Activated naive CD8-positive, alpha-beta T cell treated with anti-CD3 and anti-CD28 coated beads, Interleukin-2, amount 10 ng/mL, durations not matched to agents 7 days and 5 days (primary cell): ENCODE measurements at regions not wholly inside any gene's neighbourhood (a gene's known extent, or its start where the extent isn't known, plus 50 kb on each side); places are given as distances from the start of the nearest gene placed in this dataset.

Source experiments
- ATAC-seq: fragments of 150-1000 bp; cut with Tn5 transposase; one replicate; pipeline ENCODE4 v1.10.0; 2021; ENCODE audit warnings: low read depth, moderate library complexity
- POLR2A ChIA-PET: fragments of 350-600 bp; sonication (Branson Sonifier 250); formaldehyde crosslinking; loops from one replicate; lab custom pipeline; 2021; ENCODE audit warnings: antibody characterized with exemption; lab: Charles Lee
- DNase-seq: peaks from one replicate; pipeline ENCODE4 v3.0.0; 2021
- H3K27ac Mint-ChIP-seq: one replicate; pipeline ENCODE4 v1.8.0; 2022; ENCODE audit warnings: mild to moderate bottlenecking, mixed read lengths
- H3K27me3 Mint-ChIP-seq: one replicate; pipeline ENCODE4 v1.8.0; 2022; ENCODE audit warnings: mild to moderate bottlenecking, moderate library complexity, mixed read lengths
- H3K36me3 Mint-ChIP-seq: one replicate; pipeline ENCODE4 v1.8.0; 2021; ENCODE audit warnings: mild to moderate bottlenecking, mixed read lengths
- H3K4me1 Mint-ChIP-seq: one replicate; pipeline ENCODE4 v1.8.0; 2021; ENCODE audit warnings: mixed read lengths
- H3K4me3 Mint-ChIP-seq: one replicate; pipeline ENCODE4 v1.8.0; 2022; ENCODE audit warnings: mild to moderate bottlenecking, moderate library complexity, mixed read lengths
- H3K9me3 Mint-ChIP-seq: one replicate; pipeline ENCODE4 v1.8.0; 2021; ENCODE audit warnings: mixed read lengths

DNA sequence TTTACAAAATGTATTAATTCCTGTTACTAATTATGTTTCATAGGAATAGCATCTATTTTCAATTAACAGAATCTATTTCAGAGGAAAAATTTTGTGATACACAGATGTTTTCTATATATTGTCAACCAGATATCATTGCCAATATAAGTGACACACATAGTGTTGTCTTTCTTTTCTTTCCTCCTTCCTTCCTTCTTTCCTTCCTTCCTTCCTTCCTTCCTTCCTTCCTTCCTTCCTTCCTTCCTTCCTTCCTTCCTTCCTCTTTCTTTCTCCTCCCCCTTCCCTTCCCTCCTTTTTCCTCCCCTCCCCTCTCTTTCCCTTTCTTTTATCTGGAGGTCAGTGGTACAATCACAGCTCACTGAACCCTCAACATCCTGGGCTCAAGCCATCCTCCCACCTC is 146.5 kb upstream of the DSEL start:
- H3K4me3 Mint-ChIP-seq: no peak overlapping the region
- no peaks in the 10 kb centered on the region for H3K9me3 Mint-ChIP-seq
- ATAC-seq: no peak
- H3K36me3 Mint-ChIP-seq: no peaks in the 10 kb centered on the region
- H3K27me3 Mint-ChIP-seq: no peaks in the 10 kb centered on the region
- no peak for DNase-seq
- POLR2A ChIA-PET: no interaction called here
- no peaks in the 10 kb centered on the region for H3K4me1 Mint-ChIP-seq
- H3K27ac Mint-ChIP-seq: no peak overlapping the region

DNA sequence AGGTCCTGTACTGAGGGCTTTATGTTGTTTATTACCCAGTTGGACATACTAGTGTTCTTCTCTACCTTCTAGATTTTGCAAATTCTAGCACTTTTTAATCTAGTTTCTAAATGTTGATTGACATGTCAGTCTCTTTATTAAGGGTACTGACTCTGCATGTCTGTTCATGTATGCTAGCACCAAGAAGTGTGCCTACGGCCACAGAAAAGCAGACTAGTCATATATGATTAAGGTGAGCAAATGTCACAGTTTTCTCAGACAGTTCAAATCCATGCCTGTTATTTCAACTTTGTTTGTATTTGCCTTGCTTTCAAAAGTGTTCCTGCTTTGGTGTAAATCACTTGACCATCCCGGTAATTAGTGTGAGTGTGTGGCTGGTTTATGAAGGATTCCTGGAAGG is 145.0 kb upstream of the DSEL start:
- ATAC-seq (no peak), DNase-seq (no peak)
- H3K4me1 Mint-ChIP-seq: no peaks in the 10 kb centered on the region
- no peaks in the 10 kb centered on the region for H3K36me3 Mint-ChIP-seq
- no peaks in the 10 kb centered on the region for H3K9me3 Mint-ChIP-seq
- no peaks in the 10 kb centered on the region for H3K27me3 Mint-ChIP-seq
- H3K27ac Mint-ChIP-seq: no peak overlapping the region
- POLR2A ChIA-PET: no interaction called here
- no peak overlapping the region for H3K4me3 Mint-ChIP-seq

DNA sequence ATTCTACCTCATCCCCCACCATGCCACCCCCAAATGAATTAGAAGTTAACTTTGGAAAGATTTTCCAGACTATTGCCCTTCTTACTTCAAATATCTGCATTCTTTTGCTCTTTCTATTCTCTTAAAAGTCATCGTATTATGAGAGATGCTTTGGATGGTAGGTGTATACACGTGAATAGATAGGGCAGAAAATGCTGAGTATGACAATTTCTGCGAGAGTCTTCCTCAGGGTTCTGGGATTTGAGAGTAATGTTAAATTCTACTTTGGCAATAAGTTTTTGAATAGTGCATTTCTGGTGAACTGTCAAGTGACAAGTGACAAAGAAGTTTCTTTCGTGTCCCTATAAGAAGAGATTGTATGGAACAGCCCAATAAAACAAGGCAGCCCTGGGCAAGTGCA is 137.6 kb upstream of the DSEL start:
- no peak overlapping the region for H3K4me3 Mint-ChIP-seq
- H3K36me3 Mint-ChIP-seq: no peaks in the 10 kb centered on the region
- no peaks in the 10 kb centered on the region for H3K4me1 Mint-ChIP-seq
- POLR2A ChIA-PET: no interaction called here
- H3K27me3 Mint-ChIP-seq: no peaks in the 10 kb centered on the region
- ATAC-seq: no peak
- DNase-seq: no peak
- H3K27ac Mint-ChIP-seq: no peak overlapping the region
- no peaks in the 10 kb centered on the region for H3K9me3 Mint-ChIP-seq

DNA sequence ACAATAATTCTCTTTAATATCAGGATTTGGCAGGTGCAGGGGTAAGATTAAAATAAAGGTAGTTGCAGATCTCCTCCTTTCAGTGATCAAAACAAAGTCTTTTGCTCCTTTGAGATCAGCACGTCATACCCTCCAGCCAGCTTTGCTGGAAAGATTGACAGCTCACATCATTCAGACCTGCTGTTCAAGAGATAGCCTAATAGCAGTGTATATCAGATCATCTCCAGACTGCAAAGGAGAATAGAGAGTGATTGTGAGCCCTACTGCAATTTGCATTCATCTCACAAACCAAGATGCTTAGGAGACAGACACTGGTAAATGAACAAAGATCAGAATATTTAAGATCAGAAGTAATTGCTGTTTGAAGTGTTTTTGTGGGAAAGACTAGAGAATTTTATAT is 135.8 kb upstream of the DSEL start:
- POLR2A ChIA-PET: no interaction called here
- Mint-ChIP-seq H3K27ac (no peak overlapping the region), H3K27me3 (no peaks in the 10 kb centered on the region), H3K36me3 (no peaks in the 10 kb centered on the region), H3K9me3 (no peaks in the 10 kb centered on the region), H3K4me1 (no peaks in the 10 kb centered on the region), H3K4me3 (no peak overlapping the region)
- ATAC-seq (no peak), DNase-seq (no peak)

DNA sequence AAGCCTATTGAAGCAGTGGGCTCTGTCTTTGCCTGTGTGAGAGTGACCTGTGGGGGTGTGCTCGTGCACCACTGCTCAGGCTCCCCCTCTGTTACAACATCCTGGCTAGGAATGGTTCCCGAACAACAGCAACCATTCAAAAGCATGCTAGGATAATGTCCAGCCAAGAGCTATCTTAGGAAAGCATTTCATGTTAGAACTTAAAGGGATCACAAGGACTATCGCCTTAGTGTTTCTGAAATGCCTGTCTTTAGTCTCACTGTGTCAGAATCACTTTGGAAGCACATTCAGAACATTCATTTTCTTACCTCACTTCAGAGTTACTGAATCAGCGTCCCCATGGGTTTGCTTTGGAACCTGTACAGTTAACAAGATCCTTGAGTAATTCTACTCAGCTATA is 134.9 kb upstream of the DSEL start:
- no peak overlapping the region for H3K4me3 Mint-ChIP-seq
- H3K27me3 Mint-ChIP-seq: no peaks in the 10 kb centered on the region
- no peaks in the 10 kb centered on the region for H3K4me1 Mint-ChIP-seq
- ATAC-seq (no peak), DNase-seq (no peak)
- no peak overlapping the region for H3K27ac Mint-ChIP-seq
- no peaks in the 10 kb centered on the region for H3K9me3 Mint-ChIP-seq
- POLR2A ChIA-PET: no interaction called here
- H3K36me3 Mint-ChIP-seq: no peaks in the 10 kb centered on the region

DNA sequence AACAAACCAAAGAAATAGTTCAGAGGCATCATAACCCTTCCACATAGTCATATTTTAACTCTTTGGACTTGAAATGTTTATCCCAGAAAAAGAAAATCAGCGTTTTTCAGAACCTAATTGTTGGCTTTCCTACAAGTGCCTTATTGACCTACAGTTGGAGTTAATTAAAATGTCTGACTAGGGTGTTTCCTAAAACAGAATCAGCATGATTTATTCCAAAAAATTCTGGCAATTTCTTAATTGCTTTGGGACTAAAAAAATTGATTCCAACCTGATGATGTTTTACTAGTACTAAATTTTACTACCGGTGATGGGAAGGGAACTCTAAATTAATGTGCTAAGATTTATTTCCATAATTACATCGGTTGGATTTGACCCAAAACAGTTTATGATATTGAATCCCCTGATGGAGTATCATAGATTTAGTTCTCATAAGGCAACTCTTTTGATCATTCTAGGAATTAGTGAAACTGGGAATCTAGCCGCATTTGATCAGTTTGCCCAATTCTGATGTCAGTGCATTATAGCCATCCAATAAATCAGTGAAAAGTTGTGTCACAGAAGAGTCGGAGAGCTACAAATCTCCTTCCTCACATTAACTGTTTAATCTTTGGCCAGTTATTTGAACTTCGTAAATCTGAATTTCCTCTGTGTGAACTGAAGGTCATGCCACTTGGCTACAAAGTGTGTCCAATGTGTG is 134.3 kb upstream of the DSEL start:
- Mint-ChIP-seq H3K9me3 (no peaks in the 10 kb centered on the region), H3K27ac (no peak overlapping the region), H3K36me3 (no peaks in the 10 kb centered on the region), H3K4me1 (no peaks in the 10 kb centered on the region), H3K4me3 (no peak overlapping the region), H3K27me3 (no peaks in the 10 kb centered on the region)
- ATAC-seq (no peak), DNase-seq (no peak)
- POLR2A ChIA-PET: no interaction called here

DNA sequence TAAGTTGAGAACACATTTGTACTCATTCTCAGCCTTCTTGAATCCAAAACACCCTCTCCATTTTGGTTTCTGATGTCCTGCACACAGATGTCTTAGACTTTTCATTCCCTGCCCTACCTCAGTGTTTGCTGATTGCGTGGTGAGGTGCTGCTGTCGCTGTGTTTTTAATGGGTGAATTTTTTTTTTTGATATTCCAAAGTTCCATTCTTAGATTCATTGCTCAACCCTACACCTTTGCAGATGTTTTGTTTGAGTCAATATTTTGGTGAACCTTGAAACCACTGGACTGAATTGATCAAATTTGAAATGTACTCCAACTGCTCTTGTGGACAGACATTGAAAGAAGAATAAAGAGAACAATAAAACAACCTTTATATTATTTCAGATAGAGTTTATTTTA is 130.4 kb upstream of the DSEL start:
- H3K9me3 Mint-ChIP-seq: no peaks in the 10 kb centered on the region
- POLR2A ChIA-PET: no interaction called here
- ATAC-seq (no peak), DNase-seq (no peak)
- H3K27ac Mint-ChIP-seq: no peak overlapping the region
- no peaks in the 10 kb centered on the region for H3K27me3 Mint-ChIP-seq
- H3K4me3 Mint-ChIP-seq: no peak overlapping the region
- no peaks in the 10 kb centered on the region for H3K4me1 Mint-ChIP-seq
- H3K36me3 Mint-ChIP-seq: no peaks in the 10 kb centered on the region

DNA sequence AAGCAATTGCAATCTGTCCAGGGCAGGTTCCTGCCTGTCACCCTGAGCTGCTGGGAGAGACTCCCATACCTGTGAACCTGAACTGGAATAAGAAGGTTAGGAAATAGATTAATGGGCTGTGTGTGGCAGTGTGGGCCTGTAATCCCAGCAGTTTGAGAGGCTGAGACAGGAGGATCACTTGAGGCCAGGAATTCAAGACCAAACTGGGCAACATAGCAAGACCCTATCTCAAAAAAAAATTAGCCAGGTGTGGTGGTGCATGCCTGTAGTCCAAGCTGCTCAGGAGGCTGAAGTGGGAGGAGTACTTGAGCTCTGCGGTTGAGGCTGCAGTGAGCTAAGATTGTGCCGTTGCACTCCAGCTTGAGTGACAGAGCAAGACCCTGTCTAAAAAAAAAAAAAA is 127.7 kb upstream of the DSEL start:
- no peaks in the 10 kb centered on the region for H3K4me1 Mint-ChIP-seq

DNA sequence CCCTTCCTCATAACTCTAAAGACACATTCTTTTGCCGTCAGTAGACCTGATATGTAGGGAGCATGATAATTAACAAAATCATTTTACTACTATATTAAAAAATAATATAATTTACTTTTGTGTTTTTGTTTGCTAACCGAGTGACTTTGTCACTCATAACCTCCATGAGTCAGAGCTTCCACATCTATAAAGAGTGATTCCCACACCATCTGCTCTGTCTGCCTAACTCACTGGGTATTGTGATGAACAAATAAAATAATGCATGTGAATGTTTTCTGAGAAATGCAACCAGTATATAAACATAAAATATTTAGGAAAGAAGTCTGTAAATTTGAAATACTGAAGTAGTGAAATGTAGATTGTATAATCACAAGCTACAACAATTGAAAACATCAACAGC is 123.4 kb upstream of the DSEL start:
- no peak for DNase-seq
- H3K4me3 Mint-ChIP-seq: no peak overlapping the region
- POLR2A ChIA-PET: no interaction called here

More for the DNA sequence above, 127.7 kb upstream of the DSEL start:
- no peak overlapping the region for H3K27ac Mint-ChIP-seq
- POLR2A ChIA-PET: no interaction called here
- DNase-seq (no peak), ATAC-seq (no peak)
- H3K4me3 Mint-ChIP-seq: no peak overlapping the region
- no peaks in the 10 kb centered on the region for H3K9me3 Mint-ChIP-seq
- H3K27me3 Mint-ChIP-seq: no peaks in the 10 kb centered on the region
- no peaks in the 10 kb centered on the region for H3K36me3 Mint-ChIP-seq

DNA sequence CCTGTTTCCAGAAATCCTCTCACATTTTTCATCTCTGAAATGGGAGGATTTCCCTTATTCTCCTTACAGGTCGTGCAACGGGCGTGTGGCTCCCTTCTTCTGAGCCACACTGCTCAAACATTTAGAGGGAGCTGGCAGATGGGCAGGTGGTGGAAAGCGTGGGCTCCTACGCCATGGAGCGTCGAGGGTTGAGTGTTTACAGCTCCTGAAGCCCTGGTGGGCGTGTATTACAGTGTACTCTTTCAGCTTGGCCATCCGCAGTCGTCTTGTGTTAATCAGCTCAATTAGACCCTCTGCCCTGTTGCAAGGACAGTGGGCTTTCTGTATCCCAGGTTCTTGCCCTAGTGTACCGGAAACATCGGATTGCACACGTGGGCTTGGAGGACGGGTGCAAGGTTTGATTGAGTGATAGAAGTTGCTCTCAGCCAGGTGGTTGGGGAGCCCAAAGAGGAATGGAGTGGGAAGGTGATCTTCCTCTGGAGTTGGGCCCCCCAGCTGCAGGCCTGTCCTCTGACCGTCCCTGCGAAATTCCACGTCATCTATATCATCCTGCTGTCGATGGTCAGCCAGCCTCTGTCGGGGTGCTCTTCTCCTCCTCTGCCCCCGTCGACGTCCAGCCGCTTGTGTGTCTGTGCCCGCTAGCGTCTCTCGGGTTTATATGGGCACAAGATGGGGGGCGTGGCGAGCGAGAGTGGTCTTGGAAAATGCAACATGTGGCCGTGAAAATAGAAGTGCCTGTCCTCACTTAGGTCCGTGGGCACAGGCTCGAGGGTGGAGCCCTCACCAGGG is 120.3 kb upstream of the DSEL start:
- Mint-ChIP-seq H3K9me3 (no peaks in the 10 kb centered on the region), H3K27ac (no peak overlapping the region), H3K4me1 (no peaks in the 10 kb centered on the region), H3K27me3 (no peaks in the 10 kb centered on the region), H3K4me3 (no peak overlapping the region), H3K36me3 (no peaks in the 10 kb centered on the region)
- DNase-seq (no peak), ATAC-seq (no peak)
- POLR2A ChIA-PET: no interaction called here

More for the DNA sequence above, 123.4 kb upstream of the DSEL start:
- H3K27ac Mint-ChIP-seq: no peak overlapping the region
- no peaks in the 10 kb centered on the region for H3K27me3 Mint-ChIP-seq
- no peak for ATAC-seq
- H3K9me3 Mint-ChIP-seq: no peaks in the 10 kb centered on the region
- H3K4me1 Mint-ChIP-seq: no peaks in the 10 kb centered on the region
- H3K36me3 Mint-ChIP-seq: no peaks in the 10 kb centered on the region

DNA sequence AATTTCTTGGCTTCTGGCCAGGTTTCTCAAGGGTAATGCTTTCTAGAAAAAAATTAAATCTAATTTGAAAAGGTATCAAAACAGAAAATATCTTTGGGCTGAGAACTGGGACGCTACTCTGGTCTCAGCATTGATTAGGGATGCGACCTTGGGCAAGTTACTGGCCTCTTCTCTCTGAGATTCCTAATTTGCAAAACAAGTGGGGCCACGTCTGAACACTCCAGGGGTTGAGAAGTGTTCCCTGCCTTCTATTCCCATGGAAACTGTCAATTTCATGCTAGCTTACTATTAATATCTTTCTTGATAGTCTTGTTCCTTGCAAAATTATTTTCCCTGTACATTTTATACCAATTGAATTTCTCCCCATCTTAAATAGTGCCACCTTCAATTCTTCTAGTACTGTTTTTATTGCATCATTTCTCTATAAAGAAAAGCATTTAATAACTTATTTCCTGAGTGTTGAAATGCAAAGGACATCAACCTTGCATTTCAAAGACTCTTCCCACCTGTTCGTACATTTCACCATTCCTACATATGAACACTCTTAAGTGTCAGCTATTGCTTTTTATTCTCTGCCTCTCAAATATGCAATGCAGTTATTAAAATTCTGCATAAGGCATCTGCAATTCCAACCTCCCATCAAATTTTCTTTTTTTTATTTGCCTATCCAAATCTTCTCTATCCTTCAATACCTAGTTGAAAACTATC is 118.3 kb upstream of the DSEL start:
- DNase-seq (no peak), ATAC-seq (no peak)
- POLR2A ChIA-PET: no interaction called here
- H3K27ac Mint-ChIP-seq: no peak overlapping the region
- no peak overlapping the region for H3K4me3 Mint-ChIP-seq
- H3K4me1 Mint-ChIP-seq: no peaks in the 10 kb centered on the region
- no peaks in the 10 kb centered on the region for H3K36me3 Mint-ChIP-seq
- H3K9me3 Mint-ChIP-seq: no peaks in the 10 kb centered on the region
- H3K27me3 Mint-ChIP-seq: no peaks in the 10 kb centered on the region

DNA sequence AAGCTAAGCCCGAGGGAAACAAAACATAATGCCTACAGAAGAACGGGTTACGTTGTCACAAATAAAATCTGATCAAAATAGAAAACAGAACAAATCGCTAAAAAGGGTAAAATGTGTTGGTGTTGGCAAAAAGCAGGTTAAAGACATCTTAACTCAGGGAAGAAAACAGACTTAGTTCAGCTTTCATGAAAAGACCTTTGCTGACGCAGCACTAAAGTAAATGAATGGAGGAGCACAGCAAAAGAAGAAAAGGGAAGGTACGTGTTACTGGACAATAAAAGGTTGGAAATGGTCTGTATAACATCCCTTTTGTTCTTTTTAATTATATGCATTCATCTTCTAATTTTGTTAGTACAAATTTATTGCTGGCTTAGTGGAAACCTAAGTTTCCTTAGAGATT is 117.4 kb upstream of the DSEL start:
- Mint-ChIP-seq H3K36me3 (no peaks in the 10 kb centered on the region), H3K27me3 (no peaks in the 10 kb centered on the region), H3K9me3 (no peaks in the 10 kb centered on the region)

DNA sequence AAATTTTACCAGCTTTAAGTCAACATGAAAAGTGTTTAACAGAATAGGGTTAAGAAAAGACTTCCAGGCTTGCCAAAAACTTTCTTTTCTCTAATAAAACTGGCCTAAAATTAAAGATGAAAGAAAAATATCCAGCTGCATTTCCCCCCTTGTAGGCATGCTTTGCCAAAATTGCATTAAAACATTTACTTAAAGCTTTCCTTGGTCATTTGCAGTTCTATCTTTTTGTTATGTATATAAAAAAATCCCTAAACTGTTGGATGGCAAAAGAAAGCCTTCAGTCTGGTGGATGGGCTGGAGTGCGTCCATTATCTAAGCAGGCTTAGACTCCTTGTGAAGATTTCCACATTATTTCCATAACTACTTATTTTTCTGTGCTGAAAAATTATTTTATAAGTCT is 105.4 kb upstream of the DSEL start:
- Mint-ChIP-seq H3K27me3 (peaks cover 2% of the 10 kb centered on the region), H3K4me1 (no peaks in the 10 kb centered on the region), H3K4me3 (no peak overlapping the region), H3K27ac (no peak overlapping the region), H3K36me3 (no peaks in the 10 kb centered on the region), H3K9me3 (no peaks in the 10 kb centered on the region)
- POLR2A ChIA-PET: no interaction called here
- DNase-seq (no peak), ATAC-seq (no peak)

More for the DNA sequence above, 117.4 kb upstream of the DSEL start:
- POLR2A ChIA-PET: no interaction called here
- ATAC-seq (no peak), DNase-seq (no peak)
- H3K27ac Mint-ChIP-seq: no peak overlapping the region
- no peaks in the 10 kb centered on the region for H3K4me1 Mint-ChIP-seq
- no peak overlapping the region for H3K4me3 Mint-ChIP-seq
